Caco-2 (cell line): ENCODE measurements at regions not wholly inside any gene's neighbourhood (a gene's known extent, or its start where the extent isn't known, plus 50 kb on each side); places are given as distances from the start of the nearest gene placed in this dataset.

Experiments
- BruUV-seq: library from RNA; stranded (reverse); fragments of 400-500 nt; replicated peaks from 2 replicates; lab custom pipeline; 2021; lab: Mats Ljungman, UMichigan
- CTCF ChIA-PET: fragments of 300-600 bp; sonication (Branson Sonifier 250); formaldehyde crosslinking; loops from one replicate; lab custom pipeline; 2022; ENCODE audit warnings: antibody characterized with exemption; lab: Charles Lee
- POLR2A ChIA-PET: fragments of 300-600 bp; sonication (Branson Sonifier 250); formaldehyde crosslinking; loops from one replicate; lab custom pipeline; 2022; ENCODE audit warnings: antibody characterized with exemption; lab: Charles Lee
- DNase-seq, 2 experiments: peaks; one replicate each; pipeline versions ENCODE4 v3.0.0 to v3.0.0-alpha.2; 2020 to 2022
- H3K27me3 ChIP-seq: replicated peaks from 2 replicates; pipeline ENCODE4 v1.6.0; 2011; ENCODE audit warnings: low read length; ENCODE audit not compliant: control insufficient read depth, insufficient read depth
- H3K36me3 ChIP-seq: 2 replicates; pipeline ENCODE4 v1.5.1; 2011; ENCODE audit warnings: low read length; ENCODE audit not compliant: control insufficient read depth, insufficient read depth
- H3K4me1 ChIP-seq: fragments of 250-450 bp; sonication (Bioruptor Pico); 2 replicates; pipeline ENCODE4 v1.5.1; 2020; ENCODE audit warnings: mild to moderate bottlenecking
- H3K4me3 ChIP-seq: 2 replicates; pipeline ENCODE4 v1.5.1; 2011; ENCODE audit warnings: low read depth, mild to moderate bottlenecking, control low read depth, low read length
- H3K9me3 ChIP-seq: fragments of 250-450 bp; sonication (Bioruptor Pico); 2 replicates; pipeline ENCODE4 v1.5.1; 2020; ENCODE audit warnings: mild to moderate bottlenecking, moderate library complexity
- H3K27ac Mint-ChIP-seq: one replicate; pipeline ENCODE4 v1.8.0; 2022; ENCODE audit warnings: mixed read lengths; ENCODE audit not compliant: unreplicated experiment
- H3K27me3 Mint-ChIP-seq: one replicate; pipeline ENCODE4 v1.8.0; 2022; ENCODE audit warnings: mixed read lengths; ENCODE audit not compliant: insufficient read depth, unreplicated experiment
- H3K36me3 Mint-ChIP-seq: one replicate; pipeline ENCODE4 v1.8.0; 2022; ENCODE audit warnings: mild to moderate bottlenecking, mixed read lengths; ENCODE audit not compliant: insufficient read depth, unreplicated experiment
- H3K4me1 Mint-ChIP-seq: one replicate; pipeline ENCODE4 v1.8.0; 2022; ENCODE audit warnings: low read depth, mixed read lengths; ENCODE audit not compliant: unreplicated experiment
- H3K4me3 Mint-ChIP-seq: one replicate; pipeline ENCODE4 v1.8.0; 2022; ENCODE audit warnings: mild to moderate bottlenecking, moderate library complexity, mixed read lengths; ENCODE audit not compliant: unreplicated experiment
- H3K9me3 Mint-ChIP-seq: one replicate; pipeline ENCODE4 v1.8.0; 2022; ENCODE audit warnings: mixed read lengths; ENCODE audit not compliant: unreplicated experiment
- intact Hi-C: fragments of 100-400 bp; cut with micrococcal nuclease; formaldehyde crosslinking; loops from one replicate; pipeline ENCODE4 v1.10.0; 2022; ENCODE audit not compliant: unreplicated experiment
- TF ChIP-seq, protein P1 (sequence below), 2 experiments: fragments of 200-600 bp in 1 of 2; IDR thresholded peaks; 1 replicate in 1 of 2; 2 replicates in 1 of 2; pipeline versions ENCODE4 v1.5.1 to v1.8.0; 2011 to 2022; ENCODE audit warnings: antibody characterized with exemption in 1 of 2, control low read depth in 1 of 2, inconsistent platforms in 1 of 2, low read depth in 1 of 2, low read length in 1 of 2, mild to moderate bottlenecking in 1 of 2, moderate library complexity in 1 of 2; ENCODE audit not compliant: insufficient read depth in 1 of 2, severe bottlenecking in 1 of 2, unreplicated experiment in 1 of 2

DNA sequence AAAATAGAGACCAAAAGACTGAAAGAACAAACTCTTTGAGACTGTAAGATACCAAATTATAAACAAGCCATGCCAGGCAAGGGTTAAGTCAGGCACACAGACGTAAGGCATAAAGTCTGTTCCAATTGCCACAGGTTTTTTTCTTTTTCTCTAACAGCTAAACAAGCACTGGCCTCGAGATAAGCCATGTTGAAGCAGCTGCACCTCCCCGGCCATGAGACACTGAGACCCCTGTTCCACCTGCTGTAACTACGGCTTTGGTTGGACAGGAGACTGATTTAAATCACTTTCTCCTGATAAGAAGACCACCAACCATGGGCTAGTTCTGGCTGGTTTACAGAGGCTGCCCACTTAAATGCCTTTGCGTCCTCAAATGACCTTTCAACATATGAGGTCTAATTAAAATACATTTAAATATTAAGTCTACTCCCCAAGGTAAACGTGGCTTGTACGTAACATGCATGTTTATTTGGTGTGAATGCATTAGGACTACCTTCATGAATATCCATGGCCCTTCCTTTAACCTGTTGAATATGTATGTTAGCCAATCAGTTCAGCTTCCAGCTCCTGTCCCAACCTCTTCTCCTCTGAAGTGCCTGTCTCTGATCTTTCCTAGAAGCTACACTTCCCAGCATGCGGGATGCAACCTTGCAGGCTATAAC, 117.2 kb downstream of the CMPK2 start:
- Histone ChIP-seq H3K4me1 (no peaks in the 10 kb centered on the region), H3K27me3 (no peaks in the 10 kb centered on the region), H3K9me3 (no peaks in the 10 kb centered on the region), H3K4me3 (no peak overlapping the region), H3K36me3 (no peaks in the 10 kb centered on the region)
- Mint-ChIP-seq H3K27me3 (peaks cover 6% of the 10 kb centered on the region), H3K4me1 (no peaks in the 10 kb centered on the region), H3K4me3 (no peak overlapping the region), H3K36me3 (no peaks in the 10 kb centered on the region), H3K9me3 (no peaks in the 10 kb centered on the region), H3K27ac (no peak overlapping the region)
- ChIA-PET CTCF (no interaction called here), POLR2A (no interaction called here)
- intact Hi-C loops, result no loop called here
- TF ChIP-seq, protein P1, sequence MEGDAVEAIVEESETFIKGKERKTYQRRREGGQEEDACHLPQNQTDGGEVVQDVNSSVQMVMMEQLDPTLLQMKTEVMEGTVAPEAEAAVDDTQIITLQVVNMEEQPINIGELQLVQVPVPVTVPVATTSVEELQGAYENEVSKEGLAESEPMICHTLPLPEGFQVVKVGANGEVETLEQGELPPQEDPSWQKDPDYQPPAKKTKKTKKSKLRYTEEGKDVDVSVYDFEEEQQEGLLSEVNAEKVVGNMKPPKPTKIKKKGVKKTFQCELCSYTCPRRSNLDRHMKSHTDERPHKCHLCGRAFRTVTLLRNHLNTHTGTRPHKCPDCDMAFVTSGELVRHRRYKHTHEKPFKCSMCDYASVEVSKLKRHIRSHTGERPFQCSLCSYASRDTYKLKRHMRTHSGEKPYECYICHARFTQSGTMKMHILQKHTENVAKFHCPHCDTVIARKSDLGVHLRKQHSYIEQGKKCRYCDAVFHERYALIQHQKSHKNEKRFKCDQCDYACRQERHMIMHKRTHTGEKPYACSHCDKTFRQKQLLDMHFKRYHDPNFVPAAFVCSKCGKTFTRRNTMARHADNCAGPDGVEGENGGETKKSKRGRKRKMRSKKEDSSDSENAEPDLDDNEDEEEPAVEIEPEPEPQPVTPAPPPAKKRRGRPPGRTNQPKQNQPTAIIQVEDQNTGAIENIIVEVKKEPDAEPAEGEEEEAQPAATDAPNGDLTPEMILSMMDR (IDR thresholded peaks at IDR 0.05; ENCODE audit: insufficient read depth in 1 of 2, low read depth in 1 of 2, low read length in 1 of 2, severe bottlenecking in 1 of 2, unreplicated experiment in 1 of 2), result no peak
- no peak for DNase-seq
- BruUV-seq, result no TSS peak

GRCh38 chr2:6749962-6750361, 115.7 kb downstream of the CMPK2 start:
- H3K36me3 Mint-ChIP-seq, result no peaks in the 10 kb centered on the region
- Histone ChIP-seq H3K27me3 (no peaks in the 10 kb centered on the region), H3K36me3 (no peaks in the 10 kb centered on the region), H3K9me3 (no peaks in the 10 kb centered on the region), H3K4me3 (no peak overlapping the region), H3K4me1 (no peaks in the 10 kb centered on the region)
- no peak for DNase-seq
- no peaks in the 10 kb centered on the region for H3K9me3 Mint-ChIP-seq
- TF ChIP-seq, protein P1 (IDR thresholded peaks at IDR 0.05; ENCODE audit: insufficient read depth in 1 of 2, low read depth in 1 of 2, low read length in 1 of 2, severe bottlenecking in 1 of 2, unreplicated experiment in 1 of 2), result no peak
- H3K27ac Mint-ChIP-seq, result no peak overlapping the region
- ChIA-PET POLR2A (no interaction called here), CTCF (no interaction called here)
- no peaks in the 10 kb centered on the region for H3K4me1 Mint-ChIP-seq
- BruUV-seq, result no TSS peak
- intact Hi-C loops, result no loop called here
- H3K4me3 Mint-ChIP-seq, result no peak overlapping the region
- peaks cover 6% of the 10 kb centered on the region for H3K27me3 Mint-ChIP-seq

GRCh38 chr2:6750411-6751158, 115.1 kb downstream of the CMPK2 start:
- no peaks in the 10 kb centered on the region for H3K27me3 ChIP-seq
- POLR2A ChIA-PET, result no interaction called here
- Mint-ChIP-seq H3K4me3 (no peak overlapping the region), H3K4me1 (no peaks in the 10 kb centered on the region), H3K36me3 (no peaks in the 10 kb centered on the region), H3K9me3 (no peaks in the 10 kb centered on the region), H3K27me3 (peaks cover 6% of the 10 kb centered on the region), H3K27ac (no peak overlapping the region)
- no peaks in the 10 kb centered on the region for H3K36me3 ChIP-seq
- BruUV-seq, result no TSS peak
- no peaks in the 10 kb centered on the region for H3K9me3 ChIP-seq
- intact Hi-C loops, result no loop called here
- CTCF ChIA-PET, result no interaction called here
- TF ChIP-seq, protein P1 (IDR thresholded peaks at IDR 0.05; ENCODE audit: insufficient read depth in 1 of 2, low read depth in 1 of 2, low read length in 1 of 2, severe bottlenecking in 1 of 2, unreplicated experiment in 1 of 2), result no peak
- H3K4me3 ChIP-seq, result no peak overlapping the region
- DNase-seq, result no peak
- no peaks in the 10 kb centered on the region for H3K4me1 ChIP-seq
